Fibroblast of upper back skin (primary cell): ENCODE measurements at regions not wholly inside any gene's neighbourhood (a gene's known extent, or its start where the extent isn't known, plus 50 kb on each side); places are given as distances from the start of the nearest gene placed in this dataset.

ENCODE experiments used
- DNase-seq: peaks from one replicate; pipeline ENCODE4 v3.0.0-alpha.2; 2013

DNA sequence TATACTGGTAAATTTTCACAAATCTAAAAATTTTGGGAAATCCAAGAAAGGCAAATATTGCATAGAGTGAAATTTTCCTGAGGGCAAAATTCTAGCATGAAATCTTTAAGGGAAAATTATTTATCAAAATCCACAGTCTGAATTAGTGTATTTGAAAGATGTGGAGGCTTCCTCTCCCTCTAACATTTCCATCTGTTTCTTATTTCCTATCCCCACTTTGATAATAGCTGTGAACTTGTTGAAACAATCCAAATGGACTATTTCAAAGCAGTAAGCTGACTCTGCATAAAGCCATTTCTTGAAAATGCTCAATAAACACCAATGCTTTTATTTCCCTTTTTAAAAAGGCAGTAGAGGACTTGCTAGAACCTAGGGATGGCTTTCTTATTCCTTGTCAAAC lies 107.3 kb upstream of the PABPC4L start:
- peak; percentile 4 for DNase-seq

GRCh38 chr4:134298313-134298712 lies 96.7 kb upstream of the PABPC4L start:
- no peak for DNase-seq

- no peak for DNase-seq
These were observed 96.2 kb upstream of the PABPC4L start for GRCh38 chr4:134297765-134298164.

DNA sequence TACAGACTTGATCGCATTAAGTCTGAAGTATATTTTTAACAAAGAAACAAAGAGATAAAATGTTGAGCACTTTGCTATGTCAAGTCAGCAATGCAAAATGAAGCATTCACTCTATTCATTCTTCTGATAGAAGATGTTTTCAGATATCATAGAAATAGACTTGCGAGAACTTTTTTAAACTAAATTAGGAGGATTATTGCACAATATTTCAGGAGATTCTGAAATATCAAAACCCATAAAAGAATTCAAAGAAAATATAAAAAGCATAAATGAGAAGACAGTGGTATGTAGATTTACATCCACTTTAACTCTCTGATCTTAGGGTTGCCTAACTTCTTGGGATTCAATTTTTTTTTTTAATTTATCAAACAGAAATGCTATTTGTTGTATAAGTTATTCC lies 81.1 kb upstream of the PABPC4L start:
- DNase-seq: no peak

DNA sequence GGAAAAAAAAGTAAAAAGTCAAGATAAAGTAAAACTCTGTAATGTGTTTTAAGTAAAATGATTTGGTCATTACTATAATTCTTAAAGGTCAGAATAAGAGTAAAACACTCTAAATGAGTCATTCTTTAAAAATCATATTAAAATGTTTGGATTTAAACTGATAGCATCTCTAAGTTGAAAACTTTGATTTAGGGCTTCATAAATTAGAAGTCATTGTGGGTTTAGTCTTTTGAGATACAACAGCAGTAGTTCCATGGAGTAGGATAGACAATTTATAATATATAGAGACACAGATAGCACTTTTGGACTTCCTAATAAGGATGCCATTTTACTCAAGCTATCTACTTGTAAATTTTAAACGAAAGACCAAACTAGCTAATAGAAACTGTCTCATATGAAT lies 77.1 kb upstream of the PABPC4L start:
- peak; percentile 38 for DNase-seq

- DNase-seq: peak; percentile 2
These were observed 74.9 kb upstream of the PABPC4L start for GRCh38 chr4:134276476-134276875.

- no peak for DNase-seq
These were observed 58.5 kb upstream of the PABPC4L start for GRCh38 chr4:134260126-134260525.
